ENCODE measurements at regions not wholly inside any gene's neighbourhood (a gene's known extent, or its start where the extent isn't known, plus 50 kb on each side); places are given as distances from the start of the nearest gene placed in this dataset.

GRCh38 chr2:76163860-76164259 is 453.1 kb upstream of the GCFC2 start:
- H3K27me3 ChIP-seq, result no peaks in the 10 kb centered on the region
- DNase-seq, result no peak
- TF ChIP-seq CTCF (IDR thresholded peaks at IDR 0.05 in 4 of 5, conservative IDR thresholded peaks at IDR 0.05 in 1 of 5) (no peak), POLR2A (IDR thresholded peaks at IDR 0.05) (no peak)
- in situ Hi-C loops (cut with MboI; ENCODE audit: low sequenced_read_pairs in 4 of 4), result no loop called here
- no peak overlapping the region for H3K27ac ChIP-seq
- ATAC-seq, result no peak
- H3K9me3 ChIP-seq, result no peaks in the 10 kb centered on the region
- H3K36me3 ChIP-seq, result no peaks in the 10 kb centered on the region
- H3K4me3 ChIP-seq, result no peak overlapping the region
- H3K4me1 ChIP-seq, result no peaks in the 10 kb centered on the region
- intact Hi-C loops (cut with DNase I; ENCODE audit: low total_unique reads), result no loop called here

- DNase-seq, result no peak
- intact Hi-C loops (cut with DNase I; ENCODE audit: low total_unique reads), result no loop called here
- Histone ChIP-seq H3K36me3 (no peaks in the 10 kb centered on the region), H3K4me3 (no peak overlapping the region), H3K9me3 (no peaks in the 10 kb centered on the region), H3K27me3 (no peaks in the 10 kb centered on the region), H3K4me1 (no peaks in the 10 kb centered on the region), H3K27ac (no peak overlapping the region)
- ATAC-seq, result no peak
- in situ Hi-C loops (cut with MboI; ENCODE audit: low sequenced_read_pairs in 4 of 4), result no loop called here
- TF ChIP-seq CTCF (IDR thresholded peaks at IDR 0.05 in 4 of 5, conservative IDR thresholded peaks at IDR 0.05 in 1 of 5) (no peak), POLR2A (IDR thresholded peaks at IDR 0.05) (no peak)
These were observed 450.0 kb upstream of the GCFC2 start for GRCh38 chr2:76160670-76161069.

GRCh38 chr2:76159042-76159648 is 448.4 kb upstream of the GCFC2 start:
- no peak overlapping the region for H3K27ac ChIP-seq
- H3K9me3 ChIP-seq, result no peaks in the 10 kb centered on the region
- in situ Hi-C loops (cut with MboI; ENCODE audit: low sequenced_read_pairs in 4 of 4) (no loop called here), intact Hi-C loops (cut with DNase I; ENCODE audit: low total_unique reads) (no loop called here)
- ATAC-seq (no peak), DNase-seq (no peak)
- H3K36me3 ChIP-seq, result no peaks in the 10 kb centered on the region
- H3K4me1 ChIP-seq, result no peaks in the 10 kb centered on the region
- no peak overlapping the region for H3K4me3 ChIP-seq
- TF ChIP-seq CTCF (IDR thresholded peaks at IDR 0.05 in 4 of 5, conservative IDR thresholded peaks at IDR 0.05 in 1 of 5) (no peak), POLR2A (IDR thresholded peaks at IDR 0.05) (no peak)
- H3K27me3 ChIP-seq, result no peaks in the 10 kb centered on the region

GRCh38 chr2:76157531-76157930 is 446.8 kb upstream of the GCFC2 start:
- ATAC-seq, result no peak
- Histone ChIP-seq H3K27me3 (no peaks in the 10 kb centered on the region), H3K27ac (no peak overlapping the region), H3K36me3 (no peaks in the 10 kb centered on the region), H3K9me3 (no peaks in the 10 kb centered on the region), H3K4me1 (no peaks in the 10 kb centered on the region), H3K4me3 (no peak overlapping the region)
- intact Hi-C loops (cut with DNase I; ENCODE audit: low total_unique reads) (no loop called here), in situ Hi-C loops (cut with MboI; ENCODE audit: low sequenced_read_pairs in 4 of 4) (no loop called here)
- TF ChIP-seq CTCF (IDR thresholded peaks at IDR 0.05 in 4 of 5, conservative IDR thresholded peaks at IDR 0.05 in 1 of 5) (no peak), POLR2A (IDR thresholded peaks at IDR 0.05) (no peak)
- no peak for DNase-seq

GRCh38 chr2:76154981-76155380 is 444.3 kb upstream of the GCFC2 start:
- H3K36me3 ChIP-seq, result no peaks in the 10 kb centered on the region
- H3K4me3 ChIP-seq, result no peak overlapping the region
- TF ChIP-seq POLR2A (IDR thresholded peaks at IDR 0.05) (no peak), CTCF (IDR thresholded peaks at IDR 0.05 in 4 of 5, conservative IDR thresholded peaks at IDR 0.05 in 1 of 5) (no peak)
- DNase-seq (no peak), ATAC-seq (no peak)
- in situ Hi-C loops (cut with MboI; ENCODE audit: low sequenced_read_pairs in 4 of 4) (no loop called here), intact Hi-C loops (cut with DNase I; ENCODE audit: low total_unique reads) (no loop called here)
- no peaks in the 10 kb centered on the region for H3K27me3 ChIP-seq
- no peaks in the 10 kb centered on the region for H3K9me3 ChIP-seq
- no peak overlapping the region for H3K27ac ChIP-seq
- no peaks in the 10 kb centered on the region for H3K4me1 ChIP-seq
